ENCODE measurements at regions not wholly inside any gene's neighbourhood (a gene's known extent, or its start where the extent isn't known, plus 50 kb on each side); places are given as distances from the start of the nearest gene placed in this dataset.
"Not testable (repeated sequence)": the region's sequence is repeated elsewhere in the genome, so short reads cannot be mapped to it uniquely, and the experiment has no call there.

GRCh38 chr21:28215214-28215954, 777.3 kb downstream of the LTN1 start:
- DNase-seq (ENCODE audit: low read depth in 3 of 3, low spot score in 1 of 3) = no peak

- DNase-seq (ENCODE audit: low read depth in 3 of 3, low spot score in 1 of 3) = no peak
Measured at GRCh38 chr21:28214786-28215185, 777.9 kb downstream of the LTN1 start.

- no peak for DNase-seq (ENCODE audit: low read depth in 3 of 3, low spot score in 1 of 3)
Measured at GRCh38 chr21:28213261-28213660, 779.4 kb downstream of the LTN1 start.

- DNase-seq (ENCODE audit: low read depth in 3 of 3, low spot score in 1 of 3) = no peak
Measured at GRCh38 chr21:28212061-28212460, 780.6 kb downstream of the LTN1 start.

GRCh38 chr21:28207436-28208173, 785.1 kb downstream of the LTN1 start:
- DNase-seq (ENCODE audit: low read depth in 3 of 3, low spot score in 1 of 3) = no peak

GRCh38 chr21:28200726-28201125, 792.0 kb downstream of the LTN1 start:
- DNase-seq (ENCODE audit: low read depth in 3 of 3, low spot score in 1 of 3) = no peak

GRCh38 chr21:28196981-28197380, 795.7 kb downstream of the LTN1 start:
- no peak for DNase-seq (ENCODE audit: low read depth in 3 of 3, low spot score in 1 of 3)

- DNase-seq (ENCODE audit: low read depth in 3 of 3, low spot score in 1 of 3) = no peak
Measured at GRCh38 chr21:28193189-28193588, 799.5 kb downstream of the LTN1 start.

GRCh38 chr21:28186604-28187003, 806.1 kb downstream of the LTN1 start:
- no peak for DNase-seq (ENCODE audit: low read depth in 3 of 3, low spot score in 1 of 3)

- DNase-seq (ENCODE audit: low read depth in 3 of 3, low spot score in 1 of 3) = no peak
Measured at GRCh38 chr21:28181730-28182129, 810.9 kb downstream of the LTN1 start.

GRCh38 chr21:28179136-28179535, 813.5 kb downstream of the LTN1 start:
- no peak for DNase-seq (ENCODE audit: low read depth in 3 of 3, low spot score in 1 of 3)

- DNase-seq (ENCODE audit: low read depth in 3 of 3, low spot score in 1 of 3) = no peak
Measured at GRCh38 chr21:28177124-28177523, 815.6 kb downstream of the LTN1 start.

- DNase-seq (ENCODE audit: low read depth in 3 of 3, low spot score in 1 of 3) = no peak
Measured at GRCh38 chr21:28174701-28175100, 818.0 kb downstream of the LTN1 start.

GRCh38 chr21:28174006-28174405, 818.7 kb downstream of the LTN1 start:
- no peak for DNase-seq (ENCODE audit: low read depth in 3 of 3, low spot score in 1 of 3)

- no peak for DNase-seq (ENCODE audit: low read depth in 3 of 3, low spot score in 1 of 3)
Measured at GRCh38 chr21:28172376-28172775, 820.3 kb downstream of the LTN1 start.

- DNase-seq (ENCODE audit: low read depth in 3 of 3, low spot score in 1 of 3) = no peak
Measured at GRCh38 chr21:28167366-28167765, 825.3 kb downstream of the LTN1 start.

- not testable (repeated sequence) for DNase-seq (ENCODE audit: low read depth in 3 of 3, low spot score in 1 of 3)
Measured at GRCh38 chr21:28164519-28164918, 828.2 kb downstream of the LTN1 start.

- DNase-seq (ENCODE audit: low read depth in 3 of 3, low spot score in 1 of 3) = not testable (repeated sequence)
Measured at GRCh38 chr21:28162052-28162451, 830.6 kb downstream of the LTN1 start.

- no peak for DNase-seq (ENCODE audit: low read depth in 3 of 3, low spot score in 1 of 3)
Measured at GRCh38 chr21:28160378-28160777, 832.3 kb downstream of the LTN1 start.

GRCh38 chr21:28159396-28159795, 833.3 kb downstream of the LTN1 start:
- no peak for DNase-seq (ENCODE audit: low read depth in 3 of 3, low spot score in 1 of 3)

GRCh38 chr21:28156590-28156989, 836.1 kb downstream of the LTN1 start:
- no peak for DNase-seq (ENCODE audit: low read depth in 3 of 3, low spot score in 1 of 3)

- DNase-seq (ENCODE audit: low read depth in 3 of 3, low spot score in 1 of 3) = no peak
Measured at GRCh38 chr21:28154121-28154520, 838.6 kb downstream of the LTN1 start.

GRCh38 chr21:28152732-28153131, 839.9 kb downstream of the LTN1 start:
- DNase-seq (ENCODE audit: low read depth in 3 of 3, low spot score in 1 of 3) = no peak

Measured in stimulated activated CD4-positive, alpha-beta T cell treated with anti-CD3 and anti-CD28 coated beads, TNF-alpha, amount 100 ng/mL, for 1 hour (primary cell).